GM13977 (cell line): ENCODE measurements at regions not wholly inside any gene's neighbourhood (a gene's known extent, or its start where the extent isn't known, plus 50 kb on each side); places are given as distances from the start of the nearest gene placed in this dataset.

Experiments
- DNase-seq: peaks from one replicate; pipeline ENCODE4 v3.0.0; 2012; ENCODE audit warnings: low spot score
- in situ Hi-C: fragments of 300-500 bp; cut with MboI; formaldehyde crosslinking; loops from one replicate; pipeline ENCODE4 v1.12.0; 2022; ENCODE audit warnings: low sequenced_read_pairs, low pct_unique_long_range_greater_than_20kb, mixed read lengths, inconsistent platforms; ENCODE audit not compliant: unreplicated experiment
- TF ChIP-seq, protein P1 (sequence below): IDR thresholded peaks from 2 replicates; pipeline ENCODE4 v1.5.1; 2012; ENCODE audit warnings: mild to moderate bottlenecking, control low read depth; ENCODE audit not compliant: insufficient read depth; ENCODE audit errors: extremely low read depth, missing control alignments

DNA sequence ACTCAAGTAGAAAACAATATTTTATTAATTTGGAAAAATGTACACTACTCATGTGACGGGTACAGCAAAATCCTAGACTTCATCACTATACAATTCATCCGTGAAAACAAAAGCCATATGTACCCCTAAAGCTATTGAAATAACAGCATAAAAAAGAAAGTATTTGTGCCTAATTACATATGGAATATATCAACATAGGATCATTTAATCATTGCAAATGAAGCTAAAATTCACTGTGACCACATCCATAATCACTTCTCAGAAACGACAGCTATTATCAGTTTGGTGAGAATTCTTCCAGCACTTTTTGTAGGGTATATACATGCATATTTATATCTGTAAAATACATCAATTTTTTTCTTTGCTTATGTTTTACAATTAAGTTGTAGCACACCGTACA is 128.0 kb downstream of the ARL4A start:
- TF ChIP-seq, protein P1, sequence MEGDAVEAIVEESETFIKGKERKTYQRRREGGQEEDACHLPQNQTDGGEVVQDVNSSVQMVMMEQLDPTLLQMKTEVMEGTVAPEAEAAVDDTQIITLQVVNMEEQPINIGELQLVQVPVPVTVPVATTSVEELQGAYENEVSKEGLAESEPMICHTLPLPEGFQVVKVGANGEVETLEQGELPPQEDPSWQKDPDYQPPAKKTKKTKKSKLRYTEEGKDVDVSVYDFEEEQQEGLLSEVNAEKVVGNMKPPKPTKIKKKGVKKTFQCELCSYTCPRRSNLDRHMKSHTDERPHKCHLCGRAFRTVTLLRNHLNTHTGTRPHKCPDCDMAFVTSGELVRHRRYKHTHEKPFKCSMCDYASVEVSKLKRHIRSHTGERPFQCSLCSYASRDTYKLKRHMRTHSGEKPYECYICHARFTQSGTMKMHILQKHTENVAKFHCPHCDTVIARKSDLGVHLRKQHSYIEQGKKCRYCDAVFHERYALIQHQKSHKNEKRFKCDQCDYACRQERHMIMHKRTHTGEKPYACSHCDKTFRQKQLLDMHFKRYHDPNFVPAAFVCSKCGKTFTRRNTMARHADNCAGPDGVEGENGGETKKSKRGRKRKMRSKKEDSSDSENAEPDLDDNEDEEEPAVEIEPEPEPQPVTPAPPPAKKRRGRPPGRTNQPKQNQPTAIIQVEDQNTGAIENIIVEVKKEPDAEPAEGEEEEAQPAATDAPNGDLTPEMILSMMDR: no peak
- in situ Hi-C loops: no loop called here
- no peak for DNase-seq

DNA sequence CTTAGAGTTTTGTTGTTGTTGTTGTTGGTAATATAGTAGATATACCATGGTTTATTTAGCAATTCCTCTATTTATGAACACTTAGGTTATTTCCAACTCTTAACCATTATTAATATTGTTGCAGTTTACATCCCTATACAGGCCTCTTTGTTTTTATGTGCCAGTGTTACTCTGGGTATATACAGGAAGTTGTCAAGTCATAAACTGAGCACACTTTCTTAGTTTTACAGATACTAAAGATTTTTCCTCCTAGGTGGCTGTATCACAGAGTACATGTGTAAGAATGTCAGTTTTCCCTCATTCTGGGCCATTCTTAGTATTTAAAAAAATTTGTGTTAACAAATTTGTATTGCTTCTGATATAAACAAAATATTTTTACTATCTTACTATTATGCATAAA is 128.4 kb downstream of the ARL4A start:
- no peak for DNase-seq
- in situ Hi-C loops: no loop called here

DNA sequence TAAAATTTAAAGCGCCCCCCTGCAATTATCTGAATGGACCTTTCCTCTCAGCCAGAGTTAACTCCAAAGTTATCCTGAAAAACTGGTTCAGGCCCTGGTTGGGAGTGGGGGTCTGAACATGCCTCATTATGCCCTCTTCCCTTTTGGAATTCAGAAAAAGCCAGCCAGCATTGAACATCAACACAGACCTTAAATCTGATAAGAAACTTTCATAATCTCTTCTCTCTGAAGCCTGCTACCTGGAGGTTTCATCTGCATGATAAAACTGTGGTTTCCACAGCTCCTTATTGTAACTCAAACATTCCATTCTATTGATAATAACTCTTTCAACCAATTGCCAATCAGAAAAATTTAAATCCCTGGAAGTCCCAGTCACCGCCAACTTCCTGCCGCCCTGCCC is 133.3 kb downstream of the ARL4A start:
- in situ Hi-C loops: no loop called here
- TF ChIP-seq, protein P1: no peak
- no peak for DNase-seq

More for the DNA sequence above, 128.4 kb downstream of the ARL4A start:
- TF ChIP-seq, protein P1: no peak

DNA sequence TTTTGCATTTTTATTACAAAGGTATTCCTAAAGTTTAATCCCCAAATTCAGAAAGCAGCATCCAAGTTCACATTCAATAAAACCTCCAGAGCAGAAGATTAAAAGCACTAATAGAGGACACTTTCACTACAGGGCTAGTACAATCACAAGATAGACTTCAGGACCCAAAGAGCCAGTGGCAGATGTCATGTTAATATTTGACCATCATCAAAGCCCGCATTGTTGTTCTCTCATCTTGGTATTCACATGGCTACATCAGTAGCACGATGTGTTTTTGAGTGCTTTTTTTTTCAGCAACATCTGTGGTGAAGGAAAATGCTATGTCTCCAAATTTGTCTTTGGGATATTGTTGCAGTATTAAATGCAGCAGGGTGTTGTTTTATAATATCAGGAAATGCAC is 134.3 kb downstream of the ARL4A start:
- no peak for DNase-seq
- in situ Hi-C loops: no loop called here
- TF ChIP-seq, protein P1: no peak

DNA sequence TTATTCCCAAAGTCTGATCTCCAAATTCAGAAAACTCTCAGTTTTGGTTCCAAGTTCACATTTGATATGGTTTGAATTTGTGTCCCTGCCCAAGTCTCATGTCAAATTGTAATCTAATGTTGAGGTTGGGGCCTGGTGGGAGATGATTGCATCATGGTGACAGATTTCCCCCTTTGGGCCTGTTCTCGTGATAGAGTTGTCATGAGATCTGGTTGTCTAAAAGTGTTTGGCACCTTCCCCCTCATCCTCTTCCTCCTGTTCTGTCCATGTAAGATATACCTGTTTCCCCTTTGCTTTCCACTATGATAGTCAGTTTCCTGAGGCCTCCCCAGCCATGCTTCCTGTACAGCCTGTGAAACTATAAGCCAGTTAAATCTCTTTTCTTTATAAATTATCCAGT is 138.6 kb downstream of the ARL4A start:
- DNase-seq: no peak
- in situ Hi-C loops: no loop called here
- TF ChIP-seq, protein P1: no peak

DNA sequence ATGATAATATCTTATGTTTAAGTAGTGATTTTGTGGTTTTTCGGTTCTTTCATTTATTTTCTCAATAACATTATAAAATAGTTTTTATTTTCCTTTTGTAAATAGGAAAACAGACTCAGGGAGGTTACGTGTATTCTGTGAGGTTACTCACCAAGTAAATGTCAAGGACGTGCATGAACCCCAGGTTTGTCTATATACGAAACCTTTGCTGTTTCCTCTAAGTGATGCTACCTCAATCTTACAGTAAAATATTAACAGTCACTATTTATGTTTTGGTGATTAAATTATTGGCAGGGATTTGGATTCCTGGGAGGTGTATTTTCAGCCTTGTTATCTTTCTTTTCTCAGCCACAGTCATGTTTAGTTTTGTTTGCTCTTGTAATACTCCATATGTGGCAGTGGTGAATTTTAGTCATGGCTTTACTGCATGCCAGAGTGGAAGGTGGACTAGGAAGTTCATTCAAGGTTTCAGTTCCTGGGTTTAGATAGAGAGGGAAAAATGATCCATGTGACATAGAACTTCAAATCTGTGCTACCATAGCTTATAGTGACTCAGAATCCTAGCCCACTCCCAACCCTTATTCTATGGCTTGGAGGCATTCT is 139.9 kb downstream of the ARL4A start:
- DNase-seq: no peak
- in situ Hi-C loops: no loop called here
- TF ChIP-seq, protein P1: no peak

DNA sequence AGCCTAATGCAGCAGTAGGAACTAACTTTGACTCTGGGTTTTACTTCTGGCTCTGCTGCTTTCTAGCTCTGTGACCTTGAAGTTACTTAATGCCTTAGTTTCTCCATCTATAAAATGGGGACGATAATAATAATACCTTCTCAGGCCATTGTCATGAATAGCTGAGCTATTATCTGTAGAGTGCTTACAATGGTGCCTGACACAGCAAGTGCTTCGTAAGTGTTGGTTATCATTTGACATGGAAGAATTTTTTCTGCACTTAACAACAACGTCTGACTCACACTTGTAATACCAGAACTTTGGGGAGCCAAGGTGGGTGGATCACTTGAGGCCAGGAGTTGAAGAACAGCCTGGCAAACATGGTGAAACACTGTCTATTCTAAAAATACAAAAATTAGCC is 140.5 kb downstream of the ARL4A start:
- TF ChIP-seq, protein P1: no peak
- DNase-seq: no peak
- in situ Hi-C loops: no loop called here
